ENCODE measurements at regions not wholly inside any gene's neighbourhood (a gene's known extent, or its start where the extent isn't known, plus 50 kb on each side); places are given as distances from the start of the nearest gene placed in this dataset.

DNA sequence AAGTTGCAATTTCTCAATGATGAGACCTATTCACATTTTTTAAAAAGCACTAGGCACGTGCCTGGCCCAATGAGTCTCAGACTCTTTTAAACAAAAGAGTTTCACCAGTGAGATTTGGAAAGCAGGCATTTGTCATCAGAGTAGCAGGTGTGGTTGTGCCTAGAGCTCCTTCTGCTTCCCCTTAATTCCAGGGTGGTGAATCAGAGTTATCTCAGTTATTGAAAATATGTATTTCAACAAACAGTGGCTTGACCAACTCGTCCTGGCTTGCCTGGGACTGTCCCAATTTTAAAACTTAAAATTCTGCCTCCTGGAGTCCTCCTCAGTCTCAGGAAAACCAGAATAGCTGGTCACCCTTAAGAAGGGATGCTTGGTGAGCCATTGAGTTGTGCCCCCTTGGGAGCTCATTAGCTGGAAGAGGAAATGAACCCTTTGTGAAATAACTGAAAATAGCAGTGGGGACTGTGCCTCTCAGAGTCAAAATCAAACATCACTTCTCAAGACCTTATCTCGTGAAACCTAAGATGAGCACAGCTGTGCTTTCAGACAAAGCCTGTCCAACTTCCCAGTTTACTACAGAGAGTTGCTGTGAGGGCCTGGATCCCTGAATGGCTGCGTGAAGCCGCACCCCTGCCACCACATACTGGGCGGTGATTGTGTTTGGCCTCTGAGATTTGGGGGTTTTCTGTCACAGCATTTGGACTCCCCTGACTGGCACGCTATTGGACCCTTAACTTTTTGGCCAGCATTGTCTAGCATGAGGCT lies 116.3 kb downstream of the ANKRD60 start:
- TF ChIP-seq POLR2A (IDR thresholded peaks at IDR 0.05; ENCODE audit: low read depth, low read length) (no peak), FOS (IDR thresholded peaks at IDR 0.05; ENCODE audit: low read depth, low read length) (no peak), RAD21 (IDR thresholded peaks at IDR 0.05; ENCODE audit: low read length) (no peak), NFE2L2 (IDR thresholded peaks at IDR 0.05; ENCODE audit: low read depth, low read length) (no peak), SMC3 (IDR thresholded peaks at IDR 0.05; ENCODE audit: low read depth, low read length) (no peak), CEBPB (IDR thresholded peaks at IDR 0.05; ENCODE audit: low read depth, low read length) (no peak), RFX5 (IDR thresholded peaks at IDR 0.05; ENCODE audit: low read depth, low read length) (no peak), MAFK (IDR thresholded peaks at IDR 0.05; ENCODE audit: low read depth, low read length) (no peak), MXI1 (IDR thresholded peaks at IDR 0.05; ENCODE audit: borderline replicate concordance, low read depth, low read length) (no peak), BHLHE40 (IDR thresholded peaks at IDR 0.05; ENCODE audit: low read depth, low read length) (peak; percentile 76), CHD1 (IDR thresholded peaks at IDR 0.05; ENCODE audit: low read depth, low read length) (no peak)
- TF ChIP-seq, protein P1, sequence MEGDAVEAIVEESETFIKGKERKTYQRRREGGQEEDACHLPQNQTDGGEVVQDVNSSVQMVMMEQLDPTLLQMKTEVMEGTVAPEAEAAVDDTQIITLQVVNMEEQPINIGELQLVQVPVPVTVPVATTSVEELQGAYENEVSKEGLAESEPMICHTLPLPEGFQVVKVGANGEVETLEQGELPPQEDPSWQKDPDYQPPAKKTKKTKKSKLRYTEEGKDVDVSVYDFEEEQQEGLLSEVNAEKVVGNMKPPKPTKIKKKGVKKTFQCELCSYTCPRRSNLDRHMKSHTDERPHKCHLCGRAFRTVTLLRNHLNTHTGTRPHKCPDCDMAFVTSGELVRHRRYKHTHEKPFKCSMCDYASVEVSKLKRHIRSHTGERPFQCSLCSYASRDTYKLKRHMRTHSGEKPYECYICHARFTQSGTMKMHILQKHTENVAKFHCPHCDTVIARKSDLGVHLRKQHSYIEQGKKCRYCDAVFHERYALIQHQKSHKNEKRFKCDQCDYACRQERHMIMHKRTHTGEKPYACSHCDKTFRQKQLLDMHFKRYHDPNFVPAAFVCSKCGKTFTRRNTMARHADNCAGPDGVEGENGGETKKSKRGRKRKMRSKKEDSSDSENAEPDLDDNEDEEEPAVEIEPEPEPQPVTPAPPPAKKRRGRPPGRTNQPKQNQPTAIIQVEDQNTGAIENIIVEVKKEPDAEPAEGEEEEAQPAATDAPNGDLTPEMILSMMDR (conservative IDR thresholded peaks at IDR 0.05; ENCODE audit: low read depth, low read length) = no peak
- TF ChIP-seq, protein P2, sequence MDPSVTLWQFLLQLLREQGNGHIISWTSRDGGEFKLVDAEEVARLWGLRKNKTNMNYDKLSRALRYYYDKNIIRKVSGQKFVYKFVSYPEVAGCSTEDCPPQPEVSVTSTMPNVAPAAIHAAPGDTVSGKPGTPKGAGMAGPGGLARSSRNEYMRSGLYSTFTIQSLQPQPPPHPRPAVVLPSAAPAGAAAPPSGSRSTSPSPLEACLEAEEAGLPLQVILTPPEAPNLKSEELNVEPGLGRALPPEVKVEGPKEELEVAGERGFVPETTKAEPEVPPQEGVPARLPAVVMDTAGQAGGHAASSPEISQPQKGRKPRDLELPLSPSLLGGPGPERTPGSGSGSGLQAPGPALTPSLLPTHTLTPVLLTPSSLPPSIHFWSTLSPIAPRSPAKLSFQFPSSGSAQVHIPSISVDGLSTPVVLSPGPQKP (IDR thresholded peaks at IDR 0.05; ENCODE audit: borderline replicate concordance, low read depth, low read length) = no peak
- TF ChIP-seq, protein P3, sequence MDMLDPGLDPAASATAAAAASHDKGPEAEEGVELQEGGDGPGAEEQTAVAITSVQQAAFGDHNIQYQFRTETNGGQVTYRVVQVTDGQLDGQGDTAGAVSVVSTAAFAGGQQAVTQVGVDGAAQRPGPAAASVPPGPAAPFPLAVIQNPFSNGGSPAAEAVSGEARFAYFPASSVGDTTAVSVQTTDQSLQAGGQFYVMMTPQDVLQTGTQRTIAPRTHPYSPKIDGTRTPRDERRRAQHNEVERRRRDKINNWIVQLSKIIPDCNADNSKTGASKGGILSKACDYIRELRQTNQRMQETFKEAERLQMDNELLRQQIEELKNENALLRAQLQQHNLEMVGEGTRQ (IDR thresholded peaks at IDR 0.05; ENCODE audit: low read depth, low read length) = no peak

Measured in IMR-90 (cell line).